ENCODE measurements at regions not wholly inside any gene's neighbourhood (a gene's known extent, or its start where the extent isn't known, plus 50 kb on each side); places are given as distances from the start of the nearest gene placed in this dataset.

- TF ChIP-seq CTCF (IDR thresholded peaks at IDR 0.05; ENCODE audit: borderline replicate concordance, insufficient read depth, low read depth, low read length), result no peak
- H3K4me3 ChIP-seq (ENCODE audit: low read depth, low read length), result no peak overlapping the region
Observed at GRCh38 chr7:84412161-84412969, 217.8 kb upstream of the SEMA3A start.

DNA sequence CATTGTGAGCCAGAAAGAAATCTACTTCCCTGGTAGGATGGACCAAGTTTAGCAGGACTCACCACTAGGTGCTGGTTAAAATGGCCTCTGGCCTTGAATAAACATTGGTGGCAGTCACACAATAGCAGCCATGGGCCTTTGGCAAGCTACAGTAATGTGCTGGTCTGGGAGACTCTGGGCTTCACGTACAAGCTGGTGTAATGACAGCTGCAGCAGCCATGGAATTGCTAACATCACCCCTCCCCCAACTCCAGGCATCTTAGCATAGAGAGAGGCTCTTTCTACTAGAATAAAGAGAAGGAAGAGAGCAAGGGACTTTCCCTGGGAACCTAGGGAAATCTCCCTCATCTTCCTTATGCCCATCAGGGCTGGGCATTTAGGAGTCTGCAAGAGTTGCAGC lies 205.1 kb upstream of the SEMA3A start:
- TF ChIP-seq CTCF (IDR thresholded peaks at IDR 0.05; ENCODE audit: borderline replicate concordance, insufficient read depth, low read depth, low read length), result no peak
- no peak overlapping the region for H3K4me3 ChIP-seq (ENCODE audit: low read depth, low read length)

GRCh38 chr7:84394219-84394618 lies 199.6 kb upstream of the SEMA3A start:
- H3K4me3 ChIP-seq (ENCODE audit: low read depth, low read length), result no peak overlapping the region
- no peak for TF ChIP-seq CTCF (IDR thresholded peaks at IDR 0.05; ENCODE audit: borderline replicate concordance, insufficient read depth, low read depth, low read length)

DNA sequence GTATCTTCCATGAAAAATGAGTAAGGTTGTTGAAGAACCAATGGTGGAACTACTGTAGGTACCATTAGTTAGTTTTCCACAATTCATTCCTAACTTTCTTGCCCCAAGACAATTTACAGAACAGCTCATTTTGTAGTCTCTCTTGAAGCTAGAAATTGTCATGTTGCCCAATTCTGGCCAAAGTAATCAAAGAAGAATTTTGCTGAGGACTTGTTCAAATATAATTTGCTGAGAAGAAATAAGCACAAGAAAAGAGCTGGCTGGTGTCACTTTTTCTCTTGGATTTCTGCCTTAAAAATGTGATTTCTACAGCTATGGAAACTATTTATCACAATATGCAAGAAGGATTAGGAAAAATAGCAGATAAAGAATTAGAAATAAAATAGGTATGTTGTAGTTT lies 199.2 kb upstream of the SEMA3A start:
- no peak for TF ChIP-seq CTCF (IDR thresholded peaks at IDR 0.05; ENCODE audit: borderline replicate concordance, insufficient read depth, low read depth, low read length)
- H3K4me3 ChIP-seq (ENCODE audit: low read depth, low read length), result no peak overlapping the region

DNA sequence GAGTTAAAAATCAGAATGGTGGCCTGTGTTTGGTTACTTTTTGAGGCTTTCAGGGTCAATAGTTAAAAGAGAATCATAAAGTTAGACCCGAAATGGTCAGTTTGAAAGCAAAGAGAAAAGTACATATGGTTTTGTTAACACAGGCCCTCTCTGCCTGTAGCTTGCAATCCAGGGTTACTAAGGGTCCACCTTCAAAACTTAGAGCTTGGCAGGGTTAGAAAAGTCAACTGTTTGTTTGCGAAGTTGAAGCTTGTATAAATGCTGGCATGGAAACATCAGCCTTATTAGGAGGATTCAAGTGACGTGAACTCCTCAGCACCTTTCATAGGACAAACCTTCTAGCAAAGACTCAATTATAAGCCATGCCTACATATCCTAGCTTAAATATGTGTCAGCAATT lies 196.3 kb upstream of the SEMA3A start:
- H3K4me3 ChIP-seq (ENCODE audit: low read depth, low read length), result no peak overlapping the region
- TF ChIP-seq CTCF (IDR thresholded peaks at IDR 0.05; ENCODE audit: borderline replicate concordance, insufficient read depth, low read depth, low read length), result no peak

- TF ChIP-seq CTCF (IDR thresholded peaks at IDR 0.05; ENCODE audit: borderline replicate concordance, insufficient read depth, low read depth, low read length), result no peak
- H3K4me3 ChIP-seq (ENCODE audit: low read depth, low read length), result no peak overlapping the region
Observed at GRCh38 chr7:84389242-84389641, 194.7 kb upstream of the SEMA3A start.

- TF ChIP-seq CTCF (IDR thresholded peaks at IDR 0.05; ENCODE audit: borderline replicate concordance, insufficient read depth, low read depth, low read length), result no peak
- no peak overlapping the region for H3K4me3 ChIP-seq (ENCODE audit: low read depth, low read length)
Observed at GRCh38 chr7:84387595-84387994, 193.0 kb upstream of the SEMA3A start.

Data from GM12875 (cell line).